ENCODE measurements at regions not wholly inside any gene's neighbourhood (a gene's known extent, or its start where the extent isn't known, plus 50 kb on each side); places are given as distances from the start of the nearest gene placed in this dataset.

DNA sequence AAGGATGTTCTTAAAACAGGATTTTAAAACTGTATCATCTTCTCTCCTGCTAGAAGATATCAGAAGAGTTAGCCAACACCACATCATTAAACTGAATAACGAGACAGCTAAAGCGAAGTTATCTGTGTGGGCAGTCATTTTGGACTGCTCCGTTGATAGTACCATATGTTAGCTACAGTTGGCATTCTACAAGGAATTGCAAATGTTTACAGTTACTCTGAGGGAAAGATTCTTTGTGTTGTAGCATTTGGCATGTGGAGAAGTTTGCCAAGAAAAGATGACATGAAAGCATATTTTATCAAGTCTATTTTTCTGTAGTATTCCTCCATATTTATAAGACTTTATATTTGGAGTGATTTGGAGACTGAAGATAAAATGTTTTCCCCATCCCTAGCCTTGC, 464.4 kb upstream of the POM121L12 start:
- TF ChIP-seq, protein P1, sequence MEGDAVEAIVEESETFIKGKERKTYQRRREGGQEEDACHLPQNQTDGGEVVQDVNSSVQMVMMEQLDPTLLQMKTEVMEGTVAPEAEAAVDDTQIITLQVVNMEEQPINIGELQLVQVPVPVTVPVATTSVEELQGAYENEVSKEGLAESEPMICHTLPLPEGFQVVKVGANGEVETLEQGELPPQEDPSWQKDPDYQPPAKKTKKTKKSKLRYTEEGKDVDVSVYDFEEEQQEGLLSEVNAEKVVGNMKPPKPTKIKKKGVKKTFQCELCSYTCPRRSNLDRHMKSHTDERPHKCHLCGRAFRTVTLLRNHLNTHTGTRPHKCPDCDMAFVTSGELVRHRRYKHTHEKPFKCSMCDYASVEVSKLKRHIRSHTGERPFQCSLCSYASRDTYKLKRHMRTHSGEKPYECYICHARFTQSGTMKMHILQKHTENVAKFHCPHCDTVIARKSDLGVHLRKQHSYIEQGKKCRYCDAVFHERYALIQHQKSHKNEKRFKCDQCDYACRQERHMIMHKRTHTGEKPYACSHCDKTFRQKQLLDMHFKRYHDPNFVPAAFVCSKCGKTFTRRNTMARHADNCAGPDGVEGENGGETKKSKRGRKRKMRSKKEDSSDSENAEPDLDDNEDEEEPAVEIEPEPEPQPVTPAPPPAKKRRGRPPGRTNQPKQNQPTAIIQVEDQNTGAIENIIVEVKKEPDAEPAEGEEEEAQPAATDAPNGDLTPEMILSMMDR (IDR thresholded peaks at IDR 0.05) = no peak
- no peak for TF ChIP-seq POLR2A (IDR thresholded peaks at IDR 0.05; ENCODE audit: low read depth)
